RWPE1 (cell line): ENCODE measurements at regions not wholly inside any gene's neighbourhood (a gene's known extent, or its start where the extent isn't known, plus 50 kb on each side); places are given as distances from the start of the nearest gene placed in this dataset.

Source experiments
- CTCF ChIA-PET: fragments of 350-600 bp; sonication (Branson Sonifier 250); formaldehyde crosslinking; extraction: SDS; loops from one replicate; lab custom pipeline; 2021; lab: Yijun Ruan, JAX
- POLR2A ChIA-PET: fragments of 400-600 bp; formaldehyde crosslinking; extraction: SDS; loops from one replicate; lab custom pipeline; 2020; ENCODE audit warnings: antibody characterized with exemption; ENCODE audit not compliant: low non-redundant PET; lab: Yijun Ruan, JAX
- DNase-seq: peaks from one replicate; pipeline ENCODE4 v3.0.0; 2012; ENCODE audit warnings: low spot score
- H3K27ac ChIP-seq: fragments of 450-650 bp; 2 replicates; pipeline ENCODE4 v1.5.1; 2017
- TF ChIP-seq, protein P1 (sequence below): fragments of 450-650 bp; conservative IDR thresholded peaks from 2 replicates; pipeline ENCODE4 v1.5.1; 2017; ENCODE audit warnings: low read depth, mild to moderate bottlenecking

DNA sequence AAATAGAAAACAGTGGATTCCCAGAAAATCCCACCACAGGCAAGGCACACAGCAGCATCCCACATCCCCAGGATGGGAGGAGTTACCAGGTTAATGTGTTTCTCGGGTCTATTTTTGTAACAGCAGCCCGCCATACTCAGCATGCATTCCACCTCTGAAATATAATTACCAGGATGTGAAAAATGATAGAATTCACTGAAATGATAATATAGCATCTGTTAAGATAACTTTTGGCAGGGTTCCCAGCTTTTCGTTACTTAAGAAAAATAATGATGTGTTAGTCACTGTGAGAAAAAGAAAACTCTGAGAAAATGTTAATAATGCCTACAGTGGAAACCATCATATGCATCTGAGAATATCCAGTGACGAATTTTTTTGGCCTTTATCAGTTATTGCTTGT is 87.1 kb downstream of the VCX2 start:
- ChIA-PET CTCF (no interaction called here), POLR2A (no interaction called here)
- DNase-seq: peak; percentile 26
- H3K27ac ChIP-seq: no peak overlapping the region
- TF ChIP-seq, protein P1, sequence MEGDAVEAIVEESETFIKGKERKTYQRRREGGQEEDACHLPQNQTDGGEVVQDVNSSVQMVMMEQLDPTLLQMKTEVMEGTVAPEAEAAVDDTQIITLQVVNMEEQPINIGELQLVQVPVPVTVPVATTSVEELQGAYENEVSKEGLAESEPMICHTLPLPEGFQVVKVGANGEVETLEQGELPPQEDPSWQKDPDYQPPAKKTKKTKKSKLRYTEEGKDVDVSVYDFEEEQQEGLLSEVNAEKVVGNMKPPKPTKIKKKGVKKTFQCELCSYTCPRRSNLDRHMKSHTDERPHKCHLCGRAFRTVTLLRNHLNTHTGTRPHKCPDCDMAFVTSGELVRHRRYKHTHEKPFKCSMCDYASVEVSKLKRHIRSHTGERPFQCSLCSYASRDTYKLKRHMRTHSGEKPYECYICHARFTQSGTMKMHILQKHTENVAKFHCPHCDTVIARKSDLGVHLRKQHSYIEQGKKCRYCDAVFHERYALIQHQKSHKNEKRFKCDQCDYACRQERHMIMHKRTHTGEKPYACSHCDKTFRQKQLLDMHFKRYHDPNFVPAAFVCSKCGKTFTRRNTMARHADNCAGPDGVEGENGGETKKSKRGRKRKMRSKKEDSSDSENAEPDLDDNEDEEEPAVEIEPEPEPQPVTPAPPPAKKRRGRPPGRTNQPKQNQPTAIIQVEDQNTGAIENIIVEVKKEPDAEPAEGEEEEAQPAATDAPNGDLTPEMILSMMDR: no peak

DNA sequence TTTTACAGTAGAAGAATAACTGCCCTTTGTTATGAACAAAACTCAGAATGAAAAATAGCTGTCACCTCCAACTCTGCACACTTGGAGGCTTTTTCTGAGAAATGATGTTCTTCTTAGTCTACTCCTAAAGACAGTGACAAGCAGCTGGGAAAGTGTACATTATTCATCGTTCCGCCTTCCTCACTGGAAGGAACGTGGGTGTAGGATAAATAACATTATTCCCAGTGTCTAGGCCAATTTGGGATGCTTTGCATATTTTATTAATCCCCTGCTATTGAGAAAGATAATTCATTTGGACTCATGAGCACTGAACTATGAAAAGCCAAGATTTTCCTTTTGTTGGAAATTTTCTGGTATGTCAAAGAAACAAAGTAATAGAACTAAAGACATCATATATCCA is 87.8 kb downstream of the VCX2 start:
- TF ChIP-seq, protein P1: no peak
- ChIA-PET CTCF (no interaction called here), POLR2A (no interaction called here)
- DNase-seq: no peak
- H3K27ac ChIP-seq: no peak overlapping the region

DNA sequence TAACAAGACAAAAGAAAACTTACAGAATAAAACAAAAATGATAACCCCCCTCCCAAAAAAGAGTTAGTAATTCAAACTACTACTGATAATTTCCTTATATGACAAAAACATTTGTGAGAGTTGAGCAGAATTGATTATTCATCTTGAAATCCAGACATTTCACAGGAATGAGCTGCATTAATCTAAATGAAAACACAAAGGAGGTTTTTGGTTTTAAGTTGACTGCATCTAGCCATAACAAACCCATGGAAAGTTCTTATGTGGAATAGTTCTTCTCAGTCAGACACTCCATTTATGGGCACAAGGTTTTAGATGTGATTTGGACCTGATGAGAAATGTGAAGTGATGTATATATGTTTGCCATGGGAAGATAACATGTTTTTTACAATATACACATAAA is 95.4 kb downstream of the VCX2 start:
- TF ChIP-seq, protein P1: no peak
- no peak overlapping the region for H3K27ac ChIP-seq
- no peak for DNase-seq
- POLR2A ChIA-PET: no interaction called here
- CTCF ChIA-PET: no interaction called here

DNA sequence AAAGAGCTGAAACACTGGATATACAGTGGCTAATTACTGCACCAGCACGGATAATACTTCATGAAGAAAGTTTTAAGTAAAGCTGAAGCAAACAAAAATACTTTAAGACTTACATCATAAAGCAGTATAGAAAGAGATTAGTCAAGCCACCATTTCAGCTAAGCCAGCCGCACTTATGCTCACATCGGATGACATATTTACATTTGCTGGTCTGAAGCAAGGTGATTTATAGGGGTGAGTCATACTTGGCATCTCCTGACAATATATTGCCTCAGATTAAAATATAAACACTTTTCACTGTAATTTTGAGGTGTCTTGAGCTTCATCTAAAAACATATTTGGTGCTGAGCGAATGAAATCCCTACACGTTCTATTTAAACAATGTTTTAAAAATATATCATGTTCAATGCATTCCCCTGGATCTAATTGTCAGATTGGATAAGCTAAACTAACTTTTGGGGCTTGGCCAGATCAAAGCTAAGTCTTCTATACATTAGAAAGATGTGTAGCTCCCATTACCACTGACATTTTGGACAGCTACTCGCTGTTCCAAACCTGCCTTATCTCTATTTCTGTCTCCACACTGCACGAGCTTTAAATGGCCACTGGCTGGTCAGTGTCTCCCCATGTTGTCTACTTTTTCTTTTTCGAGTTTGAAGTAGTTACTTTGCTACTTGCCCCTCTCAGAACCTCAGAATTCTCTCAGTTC is 103.2 kb downstream of the VCX2 start:
- TF ChIP-seq, protein P1: no peak
- no peak overlapping the region for H3K27ac ChIP-seq
- ChIA-PET CTCF (interaction anchor here (0.5 kb wide), 1 partner anchor 26 kb away, joined by 3 read pairs; no protein-coding TSS in a partner anchor), POLR2A (no interaction called here)
- DNase-seq: peak; percentile 75

DNA sequence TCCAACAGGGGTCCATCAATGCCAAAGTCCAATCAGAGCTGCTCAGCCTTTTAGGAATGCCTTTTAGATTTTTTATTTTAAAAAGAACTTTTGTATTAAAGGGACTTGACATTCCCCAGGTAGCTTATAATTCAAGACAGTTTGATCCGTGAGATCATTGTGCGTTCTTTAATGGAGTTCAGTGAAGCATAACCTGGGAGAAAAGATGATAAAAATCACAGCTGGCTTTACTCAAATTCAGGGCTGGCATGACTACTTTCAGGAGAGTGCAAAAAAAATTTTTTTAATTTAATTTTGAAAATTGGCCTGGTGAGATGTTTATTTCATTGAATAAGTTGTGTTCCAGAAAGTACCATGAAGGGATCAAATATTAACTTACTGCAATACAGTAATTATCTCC is 118.2 kb downstream of the VCX2 start:
- POLR2A ChIA-PET: no interaction called here
- no peak overlapping the region for H3K27ac ChIP-seq
- TF ChIP-seq, protein P1: no peak
- CTCF ChIA-PET: no interaction called here
- no peak for DNase-seq

DNA sequence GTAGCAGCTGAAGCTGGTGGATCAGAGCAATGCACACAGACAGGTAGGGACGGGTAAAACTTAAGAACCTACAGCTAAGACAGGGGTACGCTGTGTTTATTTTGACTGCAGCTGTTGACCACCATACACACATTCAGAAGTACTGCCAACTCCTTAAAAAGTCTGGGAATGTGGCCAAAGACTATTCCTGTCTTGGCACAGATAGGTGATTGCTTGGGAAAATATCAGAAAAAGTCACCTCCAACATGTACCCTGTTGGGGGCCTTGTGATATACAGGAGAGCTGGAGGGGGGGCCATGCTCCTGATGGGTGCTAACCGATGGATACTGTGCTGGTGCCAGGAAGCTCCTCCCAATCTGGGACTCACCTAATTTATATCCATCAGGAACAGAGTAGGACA is 121.2 kb downstream of the VCX2 start:
- CTCF ChIA-PET: no interaction called here
- TF ChIP-seq, protein P1: no peak
- H3K27ac ChIP-seq: no peak overlapping the region
- no peak for DNase-seq
- POLR2A ChIA-PET: no interaction called here
